NCI-H2081 treated with DMSO at 0.1 percent for 48 hours (cell line): ENCODE measurements at regions not wholly inside any gene's neighbourhood (a gene's known extent, or its start where the extent isn't known, plus 50 kb on each side); places are given as distances from the start of the nearest gene placed in this dataset.
"Not testable (repeated sequence)": the region's sequence is repeated elsewhere in the genome, so short reads cannot be mapped to it uniquely, and the experiment has no call there.

ENCODE experiments used
- DNase-seq: peaks from one replicate; lab custom pipeline; 2025; lab: John Stamatoyannopoulos, UW

- no peak for DNase-seq
Measured at GRCh38 chr2:166831930-166832329, 56.4 kb upstream of the XIRP2 start.

DNA sequence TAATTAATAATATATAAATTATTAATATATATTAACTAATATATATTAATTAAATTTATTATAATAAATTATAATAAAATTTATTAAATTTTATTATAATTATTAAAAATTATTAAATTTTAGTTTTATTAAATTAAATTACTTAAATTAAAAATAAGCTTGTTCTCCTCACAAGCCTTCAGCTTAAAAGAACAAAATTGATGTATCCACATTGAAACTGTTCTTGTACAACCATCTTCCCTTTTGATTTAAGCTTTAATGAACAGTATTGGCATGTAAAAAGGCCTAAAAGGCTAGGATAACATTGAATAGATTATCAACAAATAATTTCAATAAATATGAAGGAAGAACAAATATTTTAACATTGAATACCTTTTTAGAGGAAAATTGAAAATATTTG, 62.4 kb upstream of the XIRP2 start:
- DNase-seq = no peak

DNA sequence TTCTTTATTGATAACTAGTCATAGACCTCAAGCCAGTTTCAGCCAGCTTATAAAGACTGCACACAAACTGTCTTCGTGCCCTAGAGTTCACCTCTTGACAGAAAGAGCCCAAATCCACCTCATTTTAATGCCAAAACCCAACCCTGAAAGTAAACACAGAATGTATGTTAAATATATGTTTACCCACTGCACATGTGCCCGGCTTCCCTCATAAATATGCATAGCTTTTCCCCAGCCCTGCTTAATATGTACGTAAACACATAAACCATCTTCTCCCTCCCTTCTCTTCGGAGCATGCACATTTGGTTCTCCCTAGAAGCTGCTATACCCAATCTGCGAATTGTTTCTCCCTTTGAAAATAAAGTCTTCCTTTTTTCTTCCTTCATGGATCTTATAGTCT, 73.9 kb upstream of the XIRP2 start:
- no peak for DNase-seq

GRCh38 chr2:166812166-166812891, 76.0 kb upstream of the XIRP2 start:
- no peak for DNase-seq

DNA sequence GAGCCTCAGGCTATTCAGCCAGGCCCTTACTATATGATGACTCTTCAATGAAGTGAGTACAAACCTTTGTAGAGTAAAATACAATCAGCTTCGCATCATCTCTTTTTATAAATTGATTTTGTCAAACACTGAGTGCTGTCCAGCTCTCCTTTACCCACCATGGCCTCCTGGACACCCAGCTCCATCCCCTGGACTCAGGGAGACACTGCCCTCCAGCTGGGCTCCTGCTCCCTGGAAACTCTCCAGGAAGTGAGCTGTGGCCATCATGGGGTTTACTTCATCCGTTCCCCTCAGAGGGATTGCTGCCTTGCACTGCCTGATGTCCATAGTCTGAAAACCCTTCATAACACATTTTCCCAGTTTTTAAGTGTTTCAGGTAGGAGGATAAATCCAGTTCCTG, 82.5 kb upstream of the XIRP2 start:
- DNase-seq = no peak

DNA sequence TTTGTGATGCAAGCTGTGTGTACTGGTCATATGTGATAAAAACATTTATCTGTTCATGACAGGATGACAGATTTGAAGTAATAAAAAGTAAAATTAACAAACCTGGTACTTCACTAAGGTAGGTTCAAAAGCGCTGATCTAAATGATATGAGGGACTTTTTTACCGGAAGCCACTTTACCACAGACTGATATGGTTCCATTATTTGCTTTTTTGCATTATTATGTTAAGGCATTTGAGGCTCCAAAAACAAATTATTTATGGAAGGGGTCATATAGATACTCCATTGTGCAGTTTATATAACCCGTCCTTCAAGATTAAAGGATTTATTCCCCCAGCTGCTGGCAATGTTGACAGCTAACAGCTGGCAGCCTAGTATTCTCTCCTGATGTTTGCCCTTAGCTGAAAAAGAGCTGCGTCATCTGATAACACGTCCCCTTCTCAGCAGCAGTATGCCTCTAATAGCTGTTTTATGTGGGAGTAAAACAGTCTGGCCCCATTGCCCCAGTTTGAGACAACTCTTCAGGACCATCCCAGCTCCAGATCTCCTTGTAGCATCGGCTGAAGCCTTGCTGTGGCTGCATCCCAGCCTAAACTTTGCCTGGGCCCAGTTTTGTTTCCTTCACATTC, 84.8 kb upstream of the XIRP2 start:
- DNase-seq = no peak

DNA sequence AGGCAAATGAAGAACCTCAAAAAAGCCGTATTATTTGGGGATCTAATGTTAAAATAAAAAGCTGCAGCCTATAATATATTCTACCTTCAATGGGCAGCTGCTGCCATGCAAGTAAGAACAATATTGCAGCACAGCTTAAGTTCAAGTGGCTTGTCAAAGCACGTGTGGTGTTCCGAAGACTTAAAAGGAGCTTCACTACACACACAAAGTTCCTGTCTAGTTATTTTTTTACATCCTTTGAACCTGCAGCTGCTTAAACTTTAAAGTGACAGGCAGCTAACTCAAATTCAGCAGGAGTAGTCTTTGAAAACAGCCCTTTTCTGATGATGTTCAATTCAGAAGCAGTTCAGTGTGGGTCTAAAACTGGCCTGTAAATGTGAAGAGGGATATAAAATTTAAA, 85.8 kb upstream of the XIRP2 start:
- DNase-seq = no peak

DNA sequence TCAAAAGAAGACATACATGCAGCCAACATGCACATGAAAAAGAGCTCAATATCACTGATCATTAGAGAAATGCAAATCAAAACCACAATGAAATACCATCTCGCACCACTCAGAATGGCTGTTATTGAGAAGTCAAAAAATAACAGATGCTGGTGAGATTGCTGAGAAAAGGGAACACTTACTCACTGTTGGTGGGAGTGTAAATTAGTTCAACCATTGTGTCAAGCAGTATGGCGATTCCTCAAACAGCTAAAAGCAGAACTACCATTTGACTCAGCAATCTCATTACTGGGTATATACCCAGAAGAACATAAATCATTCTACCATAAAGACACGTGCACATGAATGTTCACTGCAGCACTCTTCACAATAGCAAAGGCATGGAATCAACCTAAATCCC, 95.5 kb upstream of the XIRP2 start:
- no peak for DNase-seq

DNA sequence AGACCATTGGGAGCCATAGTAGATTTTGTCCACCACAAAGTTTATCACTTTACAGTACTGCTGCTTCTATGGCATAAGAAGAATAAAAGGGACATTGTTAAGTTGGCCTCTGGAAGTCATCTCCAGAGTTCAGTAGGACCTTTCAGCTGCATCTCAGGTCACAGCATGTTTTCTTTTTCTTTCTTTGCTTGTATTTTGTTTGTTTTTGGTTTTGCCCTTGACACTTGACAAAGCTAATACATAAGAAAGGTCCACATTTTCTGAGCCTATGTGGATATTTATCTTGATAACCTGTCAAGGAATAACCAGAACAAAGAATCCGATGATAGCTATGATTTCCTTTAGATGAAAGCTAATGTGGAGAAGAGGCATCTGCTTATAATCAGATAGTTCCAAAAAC, 101.6 kb upstream of the XIRP2 start:
- DNase-seq = no peak

DNA sequence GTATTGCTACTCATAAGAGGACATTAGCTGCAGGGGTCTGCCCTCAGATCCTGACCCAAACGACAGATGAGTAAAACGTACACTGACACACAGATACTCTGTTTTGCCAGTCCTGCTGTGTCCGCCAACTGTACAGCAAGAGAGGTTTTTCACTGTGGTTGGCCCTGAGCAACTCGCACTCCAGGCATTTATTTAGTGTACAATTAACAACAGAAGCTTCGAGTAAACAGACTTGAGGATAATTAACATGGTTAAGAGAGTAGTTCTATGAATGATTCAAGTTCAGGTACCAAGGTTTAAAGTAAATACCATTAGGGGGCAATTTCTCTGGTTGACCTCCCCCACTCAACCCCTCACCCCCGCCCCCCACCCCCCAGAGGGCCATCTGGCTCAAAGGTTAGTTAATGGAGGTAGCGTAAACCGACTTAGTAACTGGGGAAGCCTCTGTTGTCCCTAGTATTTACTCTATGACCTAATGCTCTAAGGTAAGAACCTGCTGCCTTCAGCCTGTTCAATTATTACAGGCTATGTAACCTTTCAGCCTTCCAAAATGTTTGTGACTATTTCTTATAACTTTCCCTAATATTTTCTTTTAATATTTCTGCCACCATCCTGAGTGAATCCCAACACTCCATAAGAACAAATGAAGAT, 103.9 kb upstream of the XIRP2 start:
- DNase-seq = peak; percentile 48

- DNase-seq = no peak
Measured at GRCh38 chr2:166775176-166775575, 113.1 kb upstream of the XIRP2 start.

DNA sequence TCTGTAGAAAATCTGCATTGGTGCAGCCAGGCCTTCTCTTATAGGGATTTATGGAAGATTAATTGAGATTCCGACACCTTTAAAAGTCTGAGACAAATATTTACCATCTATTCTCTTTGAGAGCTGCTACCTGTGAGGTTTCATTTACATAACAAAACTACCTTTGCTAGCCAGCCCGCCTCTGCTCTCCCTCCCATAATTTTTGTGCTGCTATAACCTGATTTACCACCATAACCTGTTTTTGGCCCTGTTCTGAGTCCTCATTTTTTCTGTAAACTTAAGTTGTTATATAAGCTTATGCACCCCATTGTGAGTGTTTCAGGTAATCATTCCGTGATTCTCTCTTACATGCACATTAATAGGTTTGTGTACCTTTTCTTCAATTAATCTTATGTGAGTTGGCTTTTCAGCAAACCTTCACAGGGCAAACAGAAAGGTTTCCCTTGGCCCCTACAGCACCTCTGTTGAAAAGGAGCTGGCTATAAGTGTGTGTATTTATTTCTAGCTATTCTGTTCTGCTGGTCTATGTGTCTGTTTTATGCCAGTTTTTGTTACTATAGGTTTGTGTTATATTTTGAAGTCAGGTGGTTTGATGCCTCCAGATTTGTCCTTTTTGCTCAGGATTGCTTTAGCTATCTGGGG, 114.9 kb upstream of the XIRP2 start:
- peak; percentile 17 for DNase-seq

- no peak for DNase-seq
Measured at GRCh38 chr2:166768393-166769123, 119.7 kb upstream of the XIRP2 start.

DNA sequence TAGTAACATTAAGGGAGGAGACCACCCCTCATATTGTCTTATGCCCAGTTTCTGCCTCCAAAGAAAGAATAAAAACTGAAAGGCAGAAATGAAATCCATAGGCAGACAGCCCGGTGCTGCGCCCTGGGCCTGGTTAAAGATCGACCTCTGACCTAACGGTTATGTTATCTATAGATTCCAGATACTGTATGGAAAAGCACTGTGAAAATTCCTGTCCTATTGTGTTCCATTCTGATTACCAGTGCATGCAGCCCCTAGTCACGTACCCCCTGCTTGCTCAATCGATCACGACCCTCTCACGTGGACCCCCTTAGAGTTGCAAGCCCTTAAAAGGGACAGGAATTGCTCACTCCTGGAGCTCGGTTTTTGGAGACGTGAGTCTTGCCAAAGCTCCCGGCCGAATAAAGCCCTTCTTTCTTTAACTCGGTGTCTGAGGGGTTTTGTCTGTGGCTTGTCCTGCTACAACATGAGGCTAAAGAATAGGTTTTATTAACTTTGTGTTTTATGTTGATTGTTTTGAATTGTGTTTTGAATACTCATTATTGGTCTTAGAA, 121.4 kb upstream of the XIRP2 start:
- DNase-seq = not testable (repeated sequence)

DNA sequence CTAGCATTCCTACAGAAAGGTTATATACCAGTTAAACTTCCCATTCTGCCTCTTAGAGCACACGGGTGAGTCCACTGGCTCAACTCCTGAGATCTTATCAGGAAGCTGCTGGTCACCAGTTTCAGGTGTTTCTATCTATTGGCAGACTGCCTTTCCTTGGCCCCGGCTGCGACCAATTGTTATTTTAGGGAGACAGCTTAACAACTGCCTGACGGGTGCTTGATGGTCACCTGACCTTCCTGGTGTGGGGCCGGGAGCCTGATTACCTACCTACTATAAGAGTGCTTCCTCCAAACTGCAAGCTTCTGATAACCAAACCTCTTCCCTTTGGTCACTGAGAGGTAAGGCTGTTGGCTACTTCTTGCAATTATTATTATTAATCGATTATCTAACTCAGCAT, 122.1 kb upstream of the XIRP2 start:
- no peak for DNase-seq

- no peak for DNase-seq
Measured at GRCh38 chr2:166765141-166765540, 123.1 kb upstream of the XIRP2 start.

DNA sequence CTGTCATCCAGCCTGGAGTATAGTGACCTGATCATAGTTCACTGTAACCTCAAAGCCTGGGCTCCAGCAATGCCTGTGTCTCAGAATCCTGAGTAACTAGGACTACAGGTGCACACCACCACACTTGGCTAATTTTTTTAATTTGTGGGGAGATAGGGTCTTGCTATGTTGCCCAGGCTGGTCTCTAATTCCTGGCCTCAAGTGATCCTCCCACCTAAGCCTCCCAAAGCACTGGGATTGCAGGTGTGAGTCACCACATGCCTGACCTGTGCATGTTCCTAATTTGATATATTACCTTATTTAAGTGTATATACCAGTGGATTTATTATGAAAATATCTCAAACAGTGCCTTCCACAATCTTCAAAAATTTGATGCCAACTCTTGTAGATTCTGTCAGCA, 123.6 kb upstream of the XIRP2 start:
- DNase-seq = no peak

GRCh38 chr2:166764216-166764615, 124.1 kb upstream of the XIRP2 start:
- DNase-seq = no peak

DNA sequence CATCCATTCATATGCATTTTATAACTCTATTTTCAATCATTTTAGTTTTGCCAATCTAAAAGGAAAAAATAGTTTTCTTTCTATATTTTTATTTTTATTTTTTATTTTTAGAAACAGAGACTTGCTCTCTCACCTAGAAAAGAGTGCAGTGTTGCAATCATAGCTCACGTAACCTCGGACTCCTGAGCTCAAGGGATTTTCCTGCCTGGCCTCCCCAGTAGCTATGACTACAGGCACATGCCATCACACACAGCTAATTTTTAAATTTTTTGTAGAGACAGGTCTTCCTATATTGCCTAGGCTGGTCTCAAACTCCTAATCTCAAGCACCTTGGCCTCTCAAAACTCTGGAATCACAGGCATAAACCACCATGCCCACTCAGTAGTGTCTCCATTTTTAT, 125.5 kb upstream of the XIRP2 start:
- no peak for DNase-seq

DNA sequence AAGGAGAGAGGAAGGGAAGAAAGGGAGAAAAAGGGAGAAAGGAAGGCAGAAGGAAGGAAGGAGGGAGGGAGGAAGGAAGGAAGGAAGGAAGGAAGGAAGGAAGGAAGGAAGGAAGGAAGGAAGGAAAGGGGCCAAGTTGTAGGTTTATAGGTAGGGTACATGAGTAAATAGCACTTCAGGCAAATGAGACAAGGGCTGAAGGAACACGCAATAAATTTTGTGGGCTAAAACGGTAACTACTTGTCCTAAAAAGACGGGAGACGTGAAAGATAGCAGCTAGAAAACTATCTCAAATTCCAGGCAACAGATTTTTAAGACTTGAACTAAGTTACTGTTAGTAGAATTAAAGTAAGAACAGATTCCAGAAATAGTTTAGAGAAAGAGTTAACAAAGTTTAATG, 129.3 kb upstream of the XIRP2 start:
- no peak for DNase-seq

DNA sequence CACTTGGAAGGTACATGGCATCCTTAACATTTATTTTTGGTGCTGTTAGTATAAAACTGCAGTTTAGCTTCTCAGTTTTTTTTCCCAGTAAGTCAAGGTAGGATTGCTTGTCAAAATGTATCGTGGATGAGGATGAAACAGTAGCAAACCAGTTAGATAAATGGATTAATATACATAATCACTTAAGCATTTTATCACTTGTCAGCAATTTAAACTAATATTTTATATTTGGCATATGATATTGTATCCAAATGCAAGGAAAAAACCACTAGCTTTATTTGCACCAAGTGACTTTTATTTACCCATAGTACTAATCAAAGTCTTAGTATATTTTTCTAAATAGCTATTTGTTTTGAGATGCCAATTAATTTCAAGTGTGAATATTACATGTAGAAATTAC, 137.7 kb upstream of the XIRP2 start:
- no peak for DNase-seq

DNA sequence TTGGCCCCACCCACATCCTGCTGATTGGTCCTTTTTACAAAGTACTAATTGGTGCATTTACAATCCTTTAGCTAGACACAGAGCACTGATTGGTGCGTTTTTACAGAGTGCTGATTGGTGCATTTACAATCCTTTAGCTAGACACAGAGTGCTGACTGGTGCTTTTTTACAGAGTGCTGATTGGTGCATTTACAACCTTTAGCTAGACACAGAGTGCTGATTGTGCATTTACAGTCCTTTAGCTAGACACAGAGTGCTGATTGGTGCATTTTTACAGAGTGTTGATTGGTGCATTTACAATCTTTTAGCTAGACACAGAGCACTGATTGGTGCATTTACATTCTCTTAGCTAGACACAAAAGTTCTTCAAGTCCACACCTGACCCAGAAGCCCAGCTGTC, 144.2 kb upstream of the XIRP2 start:
- not testable (repeated sequence) for DNase-seq
